ENCODE measurements at regions not wholly inside any gene's neighbourhood (a gene's known extent, or its start where the extent isn't known, plus 50 kb on each side); places are given as distances from the start of the nearest gene placed in this dataset.
"Not testable (repeated sequence)": the region's sequence is repeated elsewhere in the genome, so short reads cannot be mapped to it uniquely, and the experiment has no call there.

DNA sequence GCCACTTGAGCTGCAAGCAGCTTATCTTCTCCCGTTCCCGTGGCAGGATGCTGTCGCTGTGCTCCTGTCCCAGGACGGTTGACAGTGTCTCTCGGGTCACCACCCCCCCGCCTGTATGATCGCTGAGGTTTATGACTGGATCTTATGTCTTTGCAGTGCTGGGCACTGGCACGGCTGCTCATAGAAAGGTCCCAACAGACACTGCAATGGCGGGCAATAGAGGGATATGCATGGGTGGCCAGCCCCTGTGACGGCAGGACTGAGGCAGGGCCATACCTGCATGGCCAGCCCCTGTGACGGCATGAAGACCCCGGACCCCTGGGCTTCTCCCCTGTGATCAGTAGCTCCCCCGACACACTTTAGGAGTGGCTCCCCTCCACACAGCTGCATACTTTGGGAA is 307.2 kb downstream of the TEX29 start:
- no peak for DNase-seq

DNA sequence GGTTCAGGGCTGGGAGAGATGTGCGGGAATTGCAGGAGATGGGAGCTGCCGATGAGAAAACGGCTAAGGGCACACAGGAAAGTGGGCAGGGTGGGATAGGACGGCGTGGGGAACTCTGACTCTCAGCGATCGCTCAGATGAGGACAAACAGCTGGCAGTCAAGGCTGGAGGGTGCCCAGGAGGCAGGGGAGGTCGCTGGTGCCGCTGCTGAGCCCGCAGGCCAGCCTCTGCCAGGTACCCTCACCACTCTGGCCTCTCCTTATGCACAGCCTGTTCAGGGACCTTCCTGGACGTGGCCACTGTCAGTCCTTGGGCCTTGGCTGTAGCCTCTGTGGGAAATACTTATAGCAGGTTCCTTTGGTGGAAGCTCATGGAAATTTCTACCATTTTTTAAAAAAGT is 308.6 kb downstream of the TEX29 start:
- DNase-seq: no peak

DNA sequence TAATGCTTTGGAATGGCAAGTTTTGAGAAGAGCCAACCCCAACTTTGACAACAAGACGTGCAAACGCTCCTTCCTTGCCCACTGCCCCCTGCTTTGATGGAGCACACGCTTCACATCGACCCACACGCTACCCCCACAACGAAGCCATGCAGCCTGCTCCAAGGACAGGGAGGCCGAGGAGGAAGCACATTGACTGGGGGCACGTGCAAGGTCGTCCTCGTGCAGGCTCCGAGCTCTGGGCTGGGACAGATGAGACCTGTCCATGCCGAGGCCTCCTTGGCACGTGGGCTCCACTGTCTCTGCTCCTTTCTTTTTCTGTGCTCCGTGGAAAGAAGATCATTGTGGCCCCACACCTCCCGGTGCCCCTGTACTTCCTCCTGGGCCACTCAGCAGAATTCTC is 309.0 kb downstream of the TEX29 start:
- DNase-seq: no peak

DNA sequence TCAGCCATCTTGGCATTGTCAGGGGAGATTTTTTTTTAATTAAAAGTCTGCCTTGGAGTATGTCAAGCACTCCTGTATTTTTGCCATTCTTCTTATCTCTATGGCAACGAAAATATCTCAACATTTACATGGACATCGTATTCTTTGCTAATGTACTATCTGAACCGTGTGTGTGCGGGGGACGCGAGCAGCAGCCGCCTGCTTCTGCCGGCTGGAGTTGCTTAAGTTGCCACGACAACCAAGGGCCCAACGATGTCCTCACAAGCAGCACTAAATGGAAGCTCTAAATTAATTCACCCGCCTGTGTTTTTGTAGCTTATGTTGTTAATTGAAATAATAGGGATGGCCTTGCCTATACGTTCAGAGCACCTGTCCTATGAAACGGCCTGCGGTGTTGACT is 309.5 kb downstream of the TEX29 start:
- DNase-seq: no peak

DNA sequence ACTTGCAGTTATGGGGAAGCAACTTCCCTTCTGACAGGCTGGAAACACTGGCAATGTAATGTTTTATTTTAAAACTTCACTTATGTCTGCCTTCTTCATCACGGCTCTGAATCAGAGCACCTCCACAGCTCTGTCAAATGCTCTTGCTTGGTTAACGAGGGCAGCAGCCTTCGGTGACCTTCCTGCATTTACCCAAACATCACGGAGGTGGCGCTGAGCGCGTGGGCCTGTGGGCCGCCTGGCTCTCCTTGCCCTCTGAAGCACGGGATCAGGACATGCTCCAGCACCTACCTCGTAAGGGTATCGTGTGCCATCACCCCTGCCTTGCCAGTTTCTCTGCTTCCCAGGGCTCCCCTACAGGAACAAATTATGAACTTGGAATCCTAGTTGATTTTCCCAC is 310.0 kb downstream of the TEX29 start:
- no peak for DNase-seq

DNA sequence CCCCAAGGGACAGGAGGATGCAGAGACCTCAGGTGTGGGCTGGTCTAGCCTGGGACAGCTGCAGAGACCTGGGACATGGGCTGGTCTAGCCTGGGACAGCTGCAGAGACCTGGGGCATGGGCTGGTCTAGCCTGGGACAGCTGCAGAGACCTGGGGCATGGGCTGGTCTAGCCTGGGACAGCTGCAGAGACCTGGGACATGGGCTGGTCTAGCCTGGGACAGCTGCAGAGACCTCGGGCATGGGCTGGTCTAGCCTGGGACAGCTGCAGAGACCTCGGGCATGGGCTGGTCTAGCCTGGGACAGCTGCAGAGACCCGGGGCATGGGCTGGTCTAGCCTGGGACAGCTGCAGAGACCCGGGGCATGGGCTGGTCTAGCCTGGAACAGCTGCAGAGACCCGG is 310.8 kb downstream of the TEX29 start:
- not testable (repeated sequence) for DNase-seq

DNA sequence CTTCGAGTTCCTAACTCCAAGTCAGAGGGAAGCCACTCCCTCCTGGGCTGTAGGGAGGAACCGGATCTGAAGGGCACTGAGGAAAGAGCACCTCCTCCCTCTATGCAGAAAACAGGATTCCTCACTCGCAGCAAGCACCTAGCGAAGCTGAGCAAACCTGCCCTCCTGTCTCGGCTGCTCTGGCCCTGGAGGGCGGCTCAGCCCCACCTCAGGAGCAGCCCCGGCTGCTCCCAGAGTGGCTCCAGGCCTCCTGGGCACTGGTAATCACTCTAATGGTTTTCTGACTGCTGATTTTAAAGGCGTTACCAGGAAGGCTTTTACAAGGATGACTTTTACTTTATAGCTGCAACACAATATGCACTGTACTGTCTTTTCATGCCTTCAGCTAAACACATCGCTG is 312.5 kb downstream of the TEX29 start:
- no peak for DNase-seq

DNA sequence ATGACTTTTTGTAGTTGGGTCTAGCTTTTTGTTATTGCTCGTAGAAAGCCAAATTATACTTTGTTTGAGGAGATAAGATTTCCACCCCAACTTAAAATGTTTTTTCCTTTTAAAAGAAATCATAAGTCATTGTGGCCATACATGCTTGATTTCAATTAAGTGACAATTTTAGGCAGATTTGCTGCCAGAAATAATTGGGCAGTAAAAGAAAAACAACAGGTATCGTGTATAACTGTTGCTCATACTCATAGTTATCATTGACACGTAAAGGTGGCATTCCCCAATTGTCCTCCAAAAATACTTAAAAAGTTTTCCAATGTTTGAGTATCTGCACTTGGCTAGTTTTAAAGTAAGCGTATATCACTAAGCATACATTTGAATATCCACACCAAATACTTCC is 313.0 kb downstream of the TEX29 start:
- DNase-seq: no peak

DNA sequence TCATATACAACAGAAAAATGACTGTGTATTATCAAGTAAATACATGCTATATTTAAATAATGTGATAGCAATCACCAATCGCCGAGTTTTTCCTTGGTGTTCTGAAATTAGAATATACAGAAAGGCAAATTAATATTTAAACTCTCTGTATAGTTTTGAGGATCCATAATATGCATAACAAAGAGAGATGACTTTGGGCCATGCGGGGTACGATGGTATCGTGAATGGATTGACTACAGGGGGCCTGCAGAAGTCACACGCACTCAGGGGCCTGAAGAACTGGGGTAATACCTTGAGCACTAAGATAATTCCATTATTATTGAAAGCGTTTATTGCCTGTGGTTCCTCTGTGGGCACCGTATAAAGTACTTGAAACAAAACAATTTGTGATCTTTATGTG is 314.0 kb downstream of the TEX29 start:
- DNase-seq: no peak

DNA sequence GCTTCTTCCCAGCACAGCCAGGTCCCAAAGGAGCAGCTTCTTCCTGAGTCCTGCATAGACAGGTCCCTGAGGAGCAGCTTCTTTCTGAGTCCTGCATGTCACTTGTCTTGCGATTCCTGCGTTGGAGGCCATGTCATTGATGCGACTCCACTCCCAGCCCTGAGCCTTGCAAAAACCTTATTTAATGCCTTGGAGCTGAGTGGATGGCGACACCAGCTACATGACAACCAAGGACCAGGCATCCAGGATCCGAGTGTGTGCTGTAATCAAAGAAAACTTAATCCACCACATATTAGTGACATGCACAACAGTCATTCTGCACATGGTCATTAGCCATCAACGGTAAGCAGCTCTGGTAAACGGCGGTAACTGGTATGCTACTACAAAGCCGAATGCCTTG is 315.8 kb downstream of the TEX29 start:
- DNase-seq: no peak

DNA sequence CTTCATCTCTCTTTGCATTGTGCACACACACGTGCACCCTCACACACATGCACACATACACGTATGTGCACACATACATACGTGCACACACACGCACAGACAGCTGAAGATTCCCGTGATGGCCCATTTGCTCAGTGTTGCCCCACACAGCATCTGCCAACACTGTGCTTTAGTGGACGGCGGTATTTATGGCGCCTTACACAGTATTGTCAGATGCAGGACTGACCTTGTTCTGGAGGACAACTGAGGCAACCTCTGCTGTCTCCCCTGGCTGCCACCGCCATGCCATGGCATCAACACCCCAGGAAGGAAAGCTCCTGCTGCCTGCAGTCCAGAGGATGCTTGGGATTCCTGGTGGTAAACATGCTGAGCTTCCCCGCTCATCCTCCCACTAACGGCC is 316.4 kb downstream of the TEX29 start:
- no peak for DNase-seq

DNA sequence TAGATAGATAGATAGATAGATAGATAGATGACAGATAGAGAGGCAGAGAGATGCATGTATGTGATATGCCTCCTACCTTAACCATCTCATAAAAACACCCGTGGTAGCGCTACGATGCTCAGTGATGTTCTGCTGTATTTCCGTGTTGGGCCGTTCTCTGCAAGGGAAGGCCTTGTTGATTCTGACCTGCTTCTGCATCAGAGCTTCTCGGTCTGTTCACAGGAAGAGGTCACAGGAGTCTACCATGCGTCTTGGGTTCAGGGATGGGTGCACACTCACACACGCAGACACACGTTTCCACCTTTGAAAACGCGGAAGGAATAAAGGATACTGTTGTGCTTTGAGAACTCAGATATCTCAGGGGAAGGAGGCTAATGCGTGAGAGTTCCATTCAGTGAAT is 316.9 kb downstream of the TEX29 start:
- DNase-seq: no peak

DNA sequence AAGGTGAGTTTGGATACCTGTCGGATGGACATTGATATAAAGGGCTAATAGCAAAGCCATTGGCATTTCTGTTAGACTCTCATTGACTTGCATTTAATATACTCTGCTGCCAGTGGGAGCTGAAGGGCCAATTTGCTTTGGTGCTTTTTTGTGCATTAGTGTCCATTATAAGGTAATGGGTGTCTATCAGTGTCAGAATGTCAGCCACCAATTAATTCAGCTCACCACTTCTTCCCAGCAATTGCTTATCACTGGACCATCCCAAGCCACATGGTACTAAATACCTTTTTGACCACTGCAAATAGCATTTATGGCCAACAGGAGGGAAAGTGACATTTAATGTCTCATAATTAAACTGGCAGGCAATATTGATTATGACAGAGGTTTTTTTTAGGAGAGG is 317.8 kb downstream of the TEX29 start:
- DNase-seq: no peak

DNA sequence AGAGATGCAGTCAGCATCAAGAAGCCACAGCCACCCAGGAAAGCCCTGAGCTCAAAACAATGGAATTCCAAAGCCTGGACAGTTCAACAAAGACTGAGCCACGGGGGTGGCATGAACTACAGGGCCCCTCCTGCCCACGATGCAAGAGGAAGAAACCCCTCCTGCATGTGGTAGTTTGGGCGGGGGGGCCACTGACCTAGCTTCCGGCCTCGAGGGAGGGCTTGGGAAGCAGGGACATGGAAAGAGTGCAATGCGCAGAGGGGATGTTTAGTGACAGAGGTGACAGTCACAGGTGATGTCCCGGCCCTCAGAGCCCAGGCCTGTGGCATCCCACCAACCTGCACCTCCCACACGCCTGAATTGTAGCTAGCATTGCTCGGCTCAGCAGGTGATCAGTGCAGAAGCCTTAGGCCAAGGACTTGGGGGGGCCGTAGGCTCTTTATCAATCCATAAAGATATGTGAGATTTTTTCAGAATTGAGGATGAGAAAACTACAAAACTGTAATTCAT is 318.8 kb downstream of the TEX29 start:
- DNase-seq: no peak

DNA sequence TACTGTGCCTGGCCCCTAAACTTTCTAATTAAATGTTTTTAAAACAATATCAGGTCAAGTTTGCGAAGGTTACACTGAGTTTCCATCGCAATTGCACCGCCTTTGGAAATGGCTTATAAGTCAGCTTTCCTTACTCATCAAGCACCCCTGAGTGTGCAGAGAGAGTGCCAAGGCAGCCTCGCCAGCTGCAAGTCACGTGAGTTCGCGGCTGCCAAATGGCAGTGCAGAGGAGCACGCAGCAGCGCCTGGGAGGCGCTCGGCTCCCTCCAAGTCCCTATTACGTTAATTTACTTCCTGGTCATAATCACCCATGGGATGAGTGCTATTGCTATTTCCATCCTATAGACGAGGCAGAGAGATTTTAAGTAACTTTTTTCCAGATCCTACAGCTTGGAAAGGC is 319.6 kb downstream of the TEX29 start:
- DNase-seq: no peak

DNA sequence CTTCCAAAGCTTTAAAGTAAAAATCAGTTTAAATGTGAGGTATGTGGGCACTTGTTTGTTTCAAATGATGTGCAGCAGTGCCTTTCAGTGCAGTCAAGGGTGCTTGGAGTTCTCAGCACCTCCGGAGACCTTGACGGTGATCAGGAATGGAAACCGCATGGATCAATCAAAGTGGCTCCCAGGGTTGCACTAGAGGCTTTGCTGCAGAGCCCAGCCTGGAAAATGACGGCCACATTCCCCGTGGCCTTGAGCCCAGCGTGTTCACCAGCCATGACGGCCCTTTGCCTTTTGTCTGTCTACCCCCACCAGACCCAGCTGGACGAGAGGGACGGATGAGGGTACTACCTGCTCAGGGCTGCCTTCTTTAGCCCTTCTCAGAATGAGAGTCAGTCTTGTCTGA is 320.0 kb downstream of the TEX29 start:
- DNase-seq: no peak

DNA sequence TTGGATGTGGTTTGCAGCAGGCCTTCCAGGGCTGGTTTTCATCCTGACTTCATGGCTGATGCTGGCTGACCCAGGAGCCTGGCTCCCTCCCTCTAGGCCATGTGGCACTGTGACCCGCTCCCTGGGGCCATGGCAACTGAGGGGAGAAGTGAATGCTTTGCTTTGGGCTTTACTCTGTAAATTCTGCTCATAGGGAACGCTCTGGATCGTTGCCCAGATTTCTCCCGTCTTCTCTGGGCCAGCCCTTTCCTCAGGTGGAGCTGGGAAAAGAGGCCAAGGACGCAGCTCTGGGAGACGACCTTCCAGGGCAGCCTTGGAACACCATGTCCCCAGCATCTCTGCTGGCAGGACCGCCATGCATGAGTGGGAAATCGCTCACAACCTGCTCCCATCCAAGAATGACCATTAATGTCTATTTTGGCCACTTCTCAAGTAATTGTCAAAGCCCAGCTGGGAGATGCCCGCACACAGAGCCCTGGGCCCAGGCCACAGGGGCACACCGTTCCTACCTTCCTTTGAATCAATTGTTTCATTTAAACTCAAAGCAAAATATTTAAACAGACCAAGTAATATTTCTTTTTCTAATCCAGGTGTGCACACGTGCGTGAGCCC is 321.8 kb downstream of the TEX29 start:
- DNase-seq: no peak

DNA sequence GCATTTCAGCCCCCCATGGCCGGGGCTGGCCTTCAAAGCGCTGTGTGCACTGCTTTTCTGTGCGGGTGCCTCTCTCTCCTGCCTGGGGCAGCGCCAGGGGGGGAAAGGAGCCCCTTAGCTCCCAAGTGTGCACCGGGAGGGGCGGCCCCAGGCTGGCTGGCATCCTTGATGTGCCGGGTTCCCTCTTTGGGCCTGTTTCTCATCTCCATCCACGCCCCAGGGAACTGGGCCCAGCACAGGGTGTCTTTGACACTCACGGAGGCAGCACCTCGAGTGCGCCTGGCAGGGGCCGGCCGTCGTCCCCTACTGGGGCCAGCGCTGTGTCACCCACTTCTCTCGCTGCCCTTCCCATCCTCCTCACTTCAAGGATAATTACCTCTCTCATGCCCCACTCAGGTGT is 324.3 kb downstream of the TEX29 start:
- DNase-seq: no peak

DNA sequence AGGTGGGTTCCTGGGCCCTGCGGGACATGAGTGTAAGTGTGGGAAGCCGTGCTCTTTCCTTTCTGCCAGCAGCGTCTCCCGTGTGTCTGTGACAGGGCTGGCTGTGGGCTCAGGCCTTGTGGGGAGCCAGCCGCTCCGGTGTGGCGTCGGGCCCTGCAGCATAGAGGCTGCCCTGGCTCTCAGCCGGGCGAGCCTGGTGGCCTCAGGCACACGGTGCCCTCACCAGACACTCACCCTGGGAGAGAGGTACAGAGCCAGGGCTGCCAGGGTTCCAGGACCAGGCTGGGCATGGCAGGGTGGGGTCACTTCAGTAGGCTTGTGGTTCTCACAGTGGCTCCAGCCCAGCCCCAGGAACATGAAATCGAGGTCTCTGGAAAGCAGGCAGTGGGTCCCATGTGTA is 324.8 kb downstream of the TEX29 start:
- no peak for DNase-seq

DNA sequence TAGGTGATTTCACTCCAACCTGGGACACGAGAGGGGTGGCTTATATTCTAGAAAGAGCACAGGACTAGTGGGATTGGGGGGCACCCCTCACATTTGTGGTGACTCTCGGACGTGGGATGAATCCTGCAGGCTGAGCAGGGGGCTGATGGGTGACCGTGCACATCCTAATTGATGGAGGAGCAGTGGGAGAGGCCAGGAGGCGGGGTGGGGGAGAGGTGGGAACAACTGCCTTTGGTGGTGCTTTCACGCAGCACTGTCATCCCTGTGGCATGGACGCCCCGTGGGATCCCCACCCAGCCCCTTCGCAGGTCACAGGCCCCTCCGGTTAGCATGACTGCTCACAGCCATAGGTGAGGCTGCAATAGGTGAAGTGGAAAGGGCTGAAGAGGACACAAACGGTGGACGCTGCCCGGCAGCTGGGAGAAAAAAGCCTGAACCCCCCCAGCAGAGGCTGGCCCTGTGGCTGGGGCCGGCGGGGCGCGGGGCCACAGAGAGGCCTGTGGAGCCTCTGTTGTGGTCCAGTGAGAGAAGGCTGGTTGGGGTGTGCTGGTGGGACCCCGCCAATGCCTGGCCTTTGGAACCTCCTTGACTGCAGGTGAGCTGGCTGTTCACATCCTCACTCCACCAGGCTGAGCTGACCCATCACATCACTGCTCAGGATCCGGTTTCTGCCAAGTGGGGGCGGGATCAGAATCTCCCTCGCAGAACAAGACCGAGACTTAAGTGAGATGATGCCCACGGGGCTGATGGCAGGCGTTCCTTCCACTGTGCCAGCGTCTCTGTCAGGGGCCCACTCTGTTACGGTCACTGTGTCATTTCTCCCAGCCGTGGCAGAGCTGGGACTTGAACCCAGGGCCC is 325.4 kb downstream of the TEX29 start:
- DNase-seq: no peak

DNA sequence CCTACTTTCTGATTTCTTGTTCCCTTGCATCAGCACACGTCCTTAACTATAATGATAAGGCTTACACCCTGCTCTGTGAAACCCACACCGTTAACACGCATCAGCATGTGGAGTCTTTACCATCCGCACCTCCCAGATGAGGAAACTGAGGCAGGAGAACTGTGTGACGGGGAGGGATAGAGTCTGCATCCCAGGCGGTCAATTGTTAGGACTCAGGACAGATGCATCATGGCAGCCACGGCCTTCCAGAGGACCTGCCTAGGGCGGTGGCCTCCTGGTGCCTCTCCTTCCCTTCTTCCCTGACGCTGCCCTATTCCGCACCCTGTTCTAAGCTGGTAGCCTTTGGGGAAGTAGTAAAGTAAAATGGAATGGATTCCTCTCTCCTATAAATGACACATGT is 326.0 kb downstream of the TEX29 start:
- DNase-seq: no peak

DNA sequence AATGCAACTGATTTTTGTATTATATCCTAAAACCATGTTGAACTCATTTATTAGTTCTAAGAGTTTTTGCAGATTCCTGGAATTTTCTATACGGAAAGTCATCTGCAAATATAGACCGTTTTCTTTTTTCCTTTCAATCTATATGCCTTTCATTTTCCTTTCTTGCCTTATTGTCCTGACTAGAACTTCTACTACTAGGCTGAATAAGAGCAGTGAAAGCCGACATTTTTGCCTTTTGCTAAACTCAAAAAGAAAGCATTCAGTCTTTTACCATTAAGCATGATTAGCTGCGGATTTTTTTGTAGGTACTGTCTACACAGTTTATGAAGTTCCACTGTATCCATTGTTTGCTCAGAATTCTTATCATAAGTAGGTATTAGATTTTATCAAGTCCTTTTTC is 328.4 kb downstream of the TEX29 start:
- DNase-seq: no peak

DNA sequence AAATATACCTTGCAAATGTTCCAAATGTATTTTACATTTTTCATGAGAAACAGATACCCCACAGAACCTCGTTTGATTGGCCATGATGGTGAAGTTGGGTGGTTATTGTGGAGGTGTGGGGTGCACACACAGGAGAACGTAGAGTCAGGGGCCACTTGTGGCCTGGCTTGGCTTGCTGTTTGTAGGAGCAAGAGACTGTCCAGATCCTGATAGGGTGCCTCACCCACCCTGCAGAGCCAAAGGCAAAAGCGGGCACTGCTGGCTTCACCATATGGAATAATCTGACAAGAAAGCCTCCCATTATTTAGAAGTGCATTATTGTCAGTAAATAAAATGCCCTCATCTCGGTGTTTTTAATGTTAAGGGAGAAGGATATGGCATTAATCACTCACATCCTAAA is 330.2 kb downstream of the TEX29 start:
- DNase-seq: no peak

DNA sequence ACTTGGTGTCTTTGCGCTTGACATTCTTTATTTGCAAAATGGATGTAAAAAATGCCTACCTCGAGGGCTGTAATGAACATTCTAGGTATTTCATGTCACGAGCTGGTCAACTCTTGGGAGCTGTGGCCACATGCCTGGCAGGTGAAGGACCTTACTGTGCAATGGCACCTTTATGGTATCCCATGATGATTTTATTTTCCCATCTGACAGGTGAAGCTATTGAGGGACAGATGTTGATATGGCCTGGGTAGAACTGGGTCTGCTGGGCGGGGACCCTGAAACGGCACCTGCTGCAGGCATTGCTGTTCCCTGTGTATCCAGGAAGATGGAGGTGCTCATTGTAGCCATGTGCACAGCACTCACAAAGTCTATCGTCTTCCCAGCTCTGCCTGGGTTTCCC is 332.2 kb downstream of the TEX29 start:
- DNase-seq: no peak

DNA sequence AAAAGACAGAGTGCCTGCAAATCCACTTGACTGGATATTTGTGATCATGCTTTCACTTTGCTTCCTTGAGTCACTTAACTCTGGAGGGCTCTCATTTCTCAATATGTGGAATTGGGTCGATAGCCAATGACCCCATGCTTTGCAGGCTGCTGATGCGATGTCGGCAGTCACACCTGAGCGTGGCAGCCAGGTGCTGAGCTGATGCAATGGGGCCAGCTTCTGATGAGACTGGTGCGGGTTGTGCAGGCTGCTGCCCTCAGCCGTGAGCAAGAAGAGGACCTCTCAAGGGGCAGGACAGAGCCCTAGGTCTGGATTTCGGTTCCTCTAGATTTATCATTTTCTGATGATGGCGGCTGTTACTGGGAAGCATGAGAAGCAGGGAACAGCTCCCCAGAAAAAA is 334.1 kb downstream of the TEX29 start:
- DNase-seq: no peak
